ENCODE measurements at regions not wholly inside any gene's neighbourhood (a gene's known extent, or its start where the extent isn't known, plus 50 kb on each side); places are given as distances from the start of the nearest gene placed in this dataset.
"Not testable (repeated sequence)": the region's sequence is repeated elsewhere in the genome, so short reads cannot be mapped to it uniquely, and the experiment has no call there.

DNA sequence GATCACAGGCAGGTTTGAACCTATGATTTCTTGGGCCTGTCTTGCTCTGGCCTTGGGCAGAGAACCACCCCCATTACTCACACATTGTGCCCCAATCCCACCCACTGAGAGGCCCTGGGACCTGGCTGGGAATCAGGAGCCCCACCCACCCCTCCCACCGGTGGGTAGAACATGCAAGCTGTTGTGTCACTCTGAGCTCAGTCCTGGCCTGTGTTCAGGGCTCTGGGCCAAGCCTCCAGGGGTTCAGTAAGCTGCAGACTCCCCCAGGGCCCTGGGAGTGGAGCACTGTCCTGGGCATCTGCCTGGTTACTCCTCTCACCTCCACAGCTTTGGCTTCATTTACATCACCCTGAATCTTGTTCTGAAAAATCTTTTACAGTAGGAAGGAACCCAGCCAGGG is 270.5 kb downstream of the RRAGC start:
- intact Hi-C loops (cut with micrococcal nuclease), result no loop called here
- ATAC-seq (peak; percentile 66), DNase-seq (peak; percentile 69)

DNA sequence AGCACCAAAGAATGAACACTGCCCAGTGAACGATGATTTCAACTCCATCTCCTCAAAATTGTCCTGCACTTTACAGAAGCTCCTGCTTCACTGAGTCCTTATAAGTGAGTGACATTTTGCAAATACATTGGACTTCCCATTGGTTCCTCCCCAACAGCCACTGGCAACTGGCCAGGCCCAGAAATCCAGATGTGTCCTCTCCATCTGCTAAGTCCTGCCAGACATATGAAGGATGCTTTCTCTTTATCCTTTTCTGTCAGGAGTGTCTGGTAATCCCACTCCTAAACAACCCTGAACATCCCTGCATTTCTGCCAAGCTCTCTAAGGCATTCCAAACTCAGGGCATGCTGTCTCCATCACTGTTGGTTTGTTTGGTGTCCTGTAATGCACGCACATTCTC is 271.8 kb downstream of the RRAGC start:
- DNase-seq, result peak; percentile 47
- intact Hi-C loops (cut with micrococcal nuclease), result no loop called here
- ATAC-seq, result no peak

DNA sequence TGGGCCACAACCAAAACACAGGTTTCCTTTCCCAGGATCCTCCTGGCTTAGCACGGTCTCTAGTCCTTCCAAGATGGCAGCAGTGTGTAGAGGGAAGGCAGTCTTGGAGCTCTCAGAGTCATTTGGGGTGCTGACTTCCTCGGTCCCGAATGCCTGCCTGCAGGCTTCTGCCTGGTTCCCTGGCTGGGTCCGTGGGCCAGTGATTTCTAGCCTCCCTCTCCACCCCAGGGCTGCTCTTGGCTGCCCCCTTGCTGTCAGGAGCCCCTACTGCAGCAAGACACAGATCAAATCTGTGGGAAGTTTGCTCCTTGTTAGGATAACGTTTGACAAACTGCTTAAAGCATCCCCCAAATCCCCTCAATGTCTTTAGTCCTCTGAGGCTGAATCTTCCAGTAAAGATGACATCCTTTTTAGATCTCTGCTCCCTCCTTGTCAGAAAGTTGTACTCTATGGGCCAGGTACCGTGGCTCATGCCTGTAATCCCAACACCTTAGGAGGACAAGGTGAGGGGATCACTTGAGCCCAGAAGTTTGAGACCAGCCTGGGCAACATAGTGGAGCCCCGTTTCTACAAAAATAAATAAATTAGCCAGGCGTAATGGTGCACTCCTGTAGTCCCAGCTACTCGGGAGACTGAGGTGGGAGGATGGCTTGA is 272.5 kb downstream of the RRAGC start:
- intact Hi-C loops (cut with micrococcal nuclease), result no loop called here
- peak; percentile 50 for DNase-seq
- peak; percentile 63 for ATAC-seq

- intact Hi-C loops (cut with micrococcal nuclease), result no loop called here
- no peak for DNase-seq
- ATAC-seq, result no peak
These were observed 273.6 kb downstream of the RRAGC start for GRCh38 chr1:38585971-38586370.

GRCh38 chr1:38585460-38585859 is 274.1 kb downstream of the RRAGC start:
- DNase-seq (no peak), ATAC-seq (no peak)
- intact Hi-C loops (cut with micrococcal nuclease), result no loop called here

- no peak for ATAC-seq
- intact Hi-C loops (cut with micrococcal nuclease), result no loop called here
- no peak for DNase-seq
These were observed 274.9 kb downstream of the RRAGC start for GRCh38 chr1:38584448-38585355.

GRCh38 chr1:38583287-38583686 is 276.3 kb downstream of the RRAGC start:
- intact Hi-C loops (cut with micrococcal nuclease); DNase-seq; ATAC-seq: not testable (repeated sequence)

- intact Hi-C loops (cut with micrococcal nuclease), result no loop called here
- ATAC-seq (no peak), DNase-seq (no peak)
These were observed 278.2 kb downstream of the RRAGC start for GRCh38 chr1:38581396-38581795.

DNA sequence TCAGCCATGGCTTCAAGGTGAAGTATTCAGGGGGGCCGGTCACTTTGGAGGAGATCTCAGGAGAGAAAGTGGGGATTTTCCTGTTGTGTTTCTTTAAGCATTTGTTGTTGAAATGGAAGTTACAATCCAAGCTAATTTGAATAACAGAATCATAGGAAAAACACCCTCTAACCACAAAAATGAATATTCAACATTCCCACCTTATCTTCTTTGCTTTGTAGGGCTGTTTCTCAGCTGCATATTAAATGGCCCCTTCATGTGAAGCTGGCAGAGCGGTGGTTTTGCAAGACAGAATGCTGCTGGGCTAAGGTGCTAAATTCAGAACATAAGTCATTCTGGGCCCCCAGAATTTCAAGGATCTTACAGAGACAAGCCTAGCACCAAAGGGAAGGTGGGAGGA is 279.0 kb downstream of the RRAGC start:
- intact Hi-C loops (cut with micrococcal nuclease), result no loop called here
- ATAC-seq (no peak), DNase-seq (no peak)

DNA sequence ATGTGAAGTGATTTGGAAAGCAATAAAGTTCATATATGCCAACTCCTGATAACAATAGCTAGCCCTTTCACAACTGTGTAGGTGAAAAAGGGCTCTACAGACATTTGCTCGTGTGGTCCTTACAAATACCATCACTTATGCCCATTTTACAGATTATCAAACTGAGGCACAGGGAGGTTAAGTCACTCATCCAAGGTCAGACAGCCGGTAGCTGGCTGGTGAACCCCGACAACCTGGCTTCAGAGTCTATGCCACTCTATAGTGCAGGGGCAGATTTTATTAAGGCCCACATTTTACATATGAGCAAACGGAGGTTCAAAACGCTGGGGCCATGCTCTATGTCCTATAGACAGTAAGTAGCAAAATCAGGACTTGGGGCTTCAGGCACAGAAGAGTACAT is 280.5 kb downstream of the RRAGC start:
- ATAC-seq (no peak), DNase-seq (no peak)
- intact Hi-C loops (cut with micrococcal nuclease), result no loop called here

DNA sequence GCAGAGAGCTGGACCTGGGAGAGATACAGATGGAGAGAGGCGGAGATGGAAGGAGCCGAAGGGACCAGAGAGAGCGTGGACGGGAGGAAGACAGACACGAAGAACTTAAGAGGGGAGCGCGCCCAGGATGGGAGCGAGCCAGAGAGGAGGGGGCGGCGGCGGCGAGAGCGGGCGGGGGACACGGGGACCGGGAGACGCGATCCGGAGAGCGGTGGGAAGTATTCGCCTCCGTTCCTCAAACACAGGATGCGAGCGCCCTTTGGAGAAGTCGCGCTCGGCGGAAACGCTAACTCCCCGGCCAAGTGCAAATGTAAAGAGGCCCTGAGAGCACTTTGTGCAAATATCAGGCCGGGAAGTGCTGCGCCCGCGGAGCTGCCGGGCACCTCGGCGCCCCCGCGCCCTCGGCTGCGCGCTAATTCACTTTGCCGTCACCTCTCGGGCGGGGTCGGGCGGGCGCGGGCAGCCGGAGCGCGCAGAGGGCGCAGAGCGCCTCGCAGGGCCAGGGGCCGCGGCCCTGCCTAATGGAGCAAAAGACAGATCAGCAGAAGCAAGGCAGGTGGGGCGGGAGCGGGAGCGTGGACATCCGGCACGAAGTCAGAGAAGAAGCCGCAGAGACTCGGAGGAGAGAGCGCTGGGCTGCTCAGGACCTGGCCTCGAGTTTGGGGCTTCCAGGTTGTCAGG is 281.2 kb downstream of the RRAGC start:
- DNase-seq, result no peak
- no peak for ATAC-seq
- intact Hi-C loops (cut with micrococcal nuclease), result no loop called here

DNA sequence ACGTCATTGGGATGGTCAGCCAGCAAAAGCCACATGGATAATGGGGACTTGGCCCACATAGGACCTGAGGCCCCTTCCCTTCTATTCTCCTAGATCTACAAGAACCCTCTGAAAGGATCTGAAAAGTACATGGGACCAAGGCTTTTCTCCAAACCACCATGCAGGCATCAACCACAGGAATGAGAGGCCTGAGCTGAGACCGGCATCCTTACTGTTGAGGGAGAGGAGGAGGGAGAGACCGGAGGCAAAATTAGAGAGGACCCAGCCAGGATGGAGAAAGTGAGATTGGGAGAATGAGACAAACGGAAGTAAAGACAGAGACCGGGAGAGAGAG is 281.7 kb downstream of the RRAGC start:
- no peak for DNase-seq
- intact Hi-C loops (cut with micrococcal nuclease), result no loop called here
- no peak for ATAC-seq

DNA sequence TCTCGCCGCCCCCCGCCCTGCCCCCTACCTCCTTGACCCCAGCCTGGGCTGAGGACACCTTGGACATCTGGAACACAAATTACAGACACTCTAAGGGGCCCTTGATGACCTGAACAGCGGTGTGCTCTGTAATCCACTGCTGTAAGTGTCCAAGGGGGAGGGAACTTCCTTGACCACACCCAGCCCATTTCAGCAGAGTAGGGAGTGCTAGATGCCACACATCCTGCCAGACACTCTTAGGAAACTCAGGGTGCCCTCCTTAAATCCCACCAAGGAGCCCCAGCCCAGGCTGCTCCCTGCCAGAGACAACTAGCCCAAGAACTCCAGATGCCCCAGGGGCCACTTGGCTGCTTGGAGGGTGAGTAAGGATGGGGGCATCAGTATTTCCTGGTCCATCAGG is 282.2 kb downstream of the RRAGC start:
- no peak for DNase-seq
- intact Hi-C loops (cut with micrococcal nuclease), result no loop called here
- no peak for ATAC-seq

GRCh38 chr1:38576241-38576640 is 283.3 kb downstream of the RRAGC start:
- DNase-seq (no peak), ATAC-seq (no peak)
- intact Hi-C loops (cut with micrococcal nuclease), result no loop called here

- ATAC-seq (no peak), DNase-seq (no peak)
- intact Hi-C loops (cut with micrococcal nuclease), result no loop called here
These were observed 287.8 kb downstream of the RRAGC start for GRCh38 chr1:38571726-38572125.

DNA sequence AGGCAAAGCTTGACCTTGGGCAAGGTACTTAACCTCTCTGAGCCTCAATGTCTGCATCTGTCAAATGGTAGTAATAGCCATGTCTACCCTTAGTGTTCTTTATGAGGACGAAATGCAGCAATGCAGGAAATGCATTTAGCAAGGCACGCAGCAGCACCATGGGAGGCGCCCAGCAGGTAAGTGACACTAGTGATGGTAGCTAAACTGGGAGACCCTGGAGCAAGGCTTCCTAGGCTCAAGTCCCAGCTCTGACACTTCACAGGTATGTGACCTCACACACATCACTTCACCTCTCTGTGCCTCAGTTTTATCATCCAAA is 289.0 kb downstream of the RRAGC start:
- DNase-seq (no peak), ATAC-seq (no peak)
- intact Hi-C loops (cut with micrococcal nuclease), result no loop called here

DNA sequence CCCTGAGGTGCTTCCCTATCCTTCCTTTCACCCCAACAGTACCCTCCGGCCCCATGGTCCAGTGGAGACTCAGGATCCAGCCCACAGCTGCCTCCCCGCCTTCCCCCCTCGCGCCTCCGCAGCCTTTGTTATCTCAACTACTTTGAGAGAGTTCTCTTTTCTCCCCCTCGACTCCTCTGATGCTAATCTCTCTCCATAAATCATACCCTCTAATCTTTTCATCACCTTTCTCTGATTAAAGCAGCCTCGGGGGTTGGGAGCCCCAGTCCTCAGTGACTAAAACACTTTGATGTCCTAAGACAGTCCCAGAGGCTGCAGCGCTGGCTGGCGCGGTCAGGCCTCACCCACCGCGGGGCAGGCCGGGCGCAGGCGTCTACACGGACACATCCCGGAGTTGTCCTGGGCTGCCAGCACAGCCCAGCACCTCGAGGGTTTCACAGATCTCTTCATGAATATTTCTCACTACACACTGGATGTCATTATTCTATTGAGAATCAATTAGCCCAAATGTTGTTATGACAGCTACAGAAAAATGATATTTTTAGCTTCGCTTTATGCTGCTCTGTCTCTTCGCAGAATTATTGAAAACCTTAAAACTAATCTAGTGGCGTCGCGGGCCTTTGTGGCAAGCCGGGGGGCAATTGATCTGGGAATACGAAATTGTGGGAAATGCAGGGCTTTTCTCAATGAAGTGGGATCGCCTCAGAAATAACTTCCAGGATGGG is 289.5 kb downstream of the RRAGC start:
- ATAC-seq (no peak), DNase-seq (no peak)
- intact Hi-C loops (cut with micrococcal nuclease), result no loop called here

GRCh38 chr1:38568061-38568857 is 291.3 kb downstream of the RRAGC start:
- DNase-seq, result no peak
- intact Hi-C loops (cut with micrococcal nuclease), result no loop called here
- ATAC-seq, result no peak

GRCh38 chr1:38567401-38567800 is 292.2 kb downstream of the RRAGC start:
- DNase-seq (no peak), ATAC-seq (no peak)
- intact Hi-C loops (cut with micrococcal nuclease), result no loop called here

Measured in left ventricle myocardium superior (tissue), 1 donor.